Thyroid gland (tissue), 4 donors: ENCODE measurements at regions not wholly inside any gene's neighbourhood (a gene's known extent, or its start where the extent isn't known, plus 50 kb on each side); places are given as distances from the start of the nearest gene placed in this dataset.

Experiments
- POLR2A ChIP-seq, 2 donors: fragments of 450-650 bp; IDR thresholded peaks; one replicate each; pipeline ENCODE4 v1.6.1; 2017; ENCODE audit warnings: antibody characterized with exemption in 2 of 2, mild to moderate bottlenecking in 2 of 2, moderate library complexity in 1 of 2
- TF ChIP-seq, protein P1 (sequence below), 6 experiments: fragments of 200-600 bp in 3 of 6; fragments of 450-650 bp in 3 of 6; sonication (generic) in 3 of 6; IDR thresholded peaks; one replicate each; pipeline ENCODE4 v1.5.1; 2016 to 2019; ENCODE audit warnings: antibody characterized with exemption in 6 of 6, mild to moderate bottlenecking in 2 of 6, inconsistent platforms in 1 of 6, moderate library complexity in 1 of 6

DNA sequence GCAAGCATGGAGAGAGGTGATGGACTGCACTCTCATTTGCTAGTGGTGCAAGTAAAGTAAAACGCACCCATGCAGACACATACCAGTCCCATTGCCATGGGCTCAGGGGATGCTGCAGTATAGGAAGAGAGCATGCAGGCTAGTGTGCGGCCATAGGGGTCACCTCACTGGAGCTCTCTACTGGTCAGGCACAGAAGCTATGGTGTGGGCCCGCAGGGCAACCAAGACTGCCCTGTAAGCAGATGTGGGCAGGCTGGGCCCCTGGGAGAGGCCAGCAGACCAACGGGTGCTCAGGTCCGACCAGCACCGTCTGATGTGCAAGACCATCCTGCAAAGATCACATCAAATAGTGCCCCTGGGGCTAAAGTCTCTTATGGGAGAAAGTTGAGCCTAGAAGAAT lies 290.7 kb downstream of the HTR1B start:
- TF ChIP-seq, protein P1, sequence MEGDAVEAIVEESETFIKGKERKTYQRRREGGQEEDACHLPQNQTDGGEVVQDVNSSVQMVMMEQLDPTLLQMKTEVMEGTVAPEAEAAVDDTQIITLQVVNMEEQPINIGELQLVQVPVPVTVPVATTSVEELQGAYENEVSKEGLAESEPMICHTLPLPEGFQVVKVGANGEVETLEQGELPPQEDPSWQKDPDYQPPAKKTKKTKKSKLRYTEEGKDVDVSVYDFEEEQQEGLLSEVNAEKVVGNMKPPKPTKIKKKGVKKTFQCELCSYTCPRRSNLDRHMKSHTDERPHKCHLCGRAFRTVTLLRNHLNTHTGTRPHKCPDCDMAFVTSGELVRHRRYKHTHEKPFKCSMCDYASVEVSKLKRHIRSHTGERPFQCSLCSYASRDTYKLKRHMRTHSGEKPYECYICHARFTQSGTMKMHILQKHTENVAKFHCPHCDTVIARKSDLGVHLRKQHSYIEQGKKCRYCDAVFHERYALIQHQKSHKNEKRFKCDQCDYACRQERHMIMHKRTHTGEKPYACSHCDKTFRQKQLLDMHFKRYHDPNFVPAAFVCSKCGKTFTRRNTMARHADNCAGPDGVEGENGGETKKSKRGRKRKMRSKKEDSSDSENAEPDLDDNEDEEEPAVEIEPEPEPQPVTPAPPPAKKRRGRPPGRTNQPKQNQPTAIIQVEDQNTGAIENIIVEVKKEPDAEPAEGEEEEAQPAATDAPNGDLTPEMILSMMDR (IDR thresholded peaks at IDR 0.05): no peak
- TF ChIP-seq POLR2A (IDR thresholded peaks at IDR 0.05): no peak
